ENCODE measurements at regions not wholly inside any gene's neighbourhood (a gene's known extent, or its start where the extent isn't known, plus 50 kb on each side); places are given as distances from the start of the nearest gene placed in this dataset.
"Not testable (repeated sequence)": the region's sequence is repeated elsewhere in the genome, so short reads cannot be mapped to it uniquely, and the experiment has no call there.

GRCh38 chr1:143691400-143691891 lies 280.3 kb downstream of the FAM72C start:
- Histone ChIP-seq H3K4me3 (ENCODE audit: low read depth in 1 of 3, low read length in 3 of 3) (no peak overlapping the region), H3K27me3 (ENCODE audit: control insufficient read depth in 3 of 3, insufficient read depth in 3 of 3, low read length in 3 of 3) (peaks cover 2 to 24% (median 16%) of the 10 kb centered on the region in 3 donors), H3K36me3 (ENCODE audit: control insufficient read depth in 3 of 3, insufficient read depth in 2 of 3, low read depth in 1 of 3, low read length in 3 of 3) (no peaks in the 10 kb centered on the region), H3K4me1 (ENCODE audit: control insufficient read depth in 3 of 3, insufficient read depth in 2 of 3, low read depth in 1 of 3, low read length in 2 of 3) (no peaks in the 10 kb centered on the region), H3K9me3 (ENCODE audit: control insufficient read depth in 2 of 2, insufficient read depth in 1 of 2, low read depth in 1 of 2, low read length in 1 of 2) (no peaks in the 10 kb centered on the region), H3K27ac (ENCODE audit: low read depth in 1 of 3, low read length in 2 of 3) (no peak overlapping the region)
- WGBS, 3 donors, result 11 to 30% (median 22%) methylated on average over 26 to 27 of the region's 27 CpGs
- no peak for FAIRE-seq
- DNase-seq, result no peak

GRCh38 chr1:143689781-143690180 lies 282.0 kb downstream of the FAM72C start:
- Histone ChIP-seq H3K4me3 (ENCODE audit: low read depth in 1 of 3, low read length in 3 of 3) (no peak overlapping the region), H3K27me3 (ENCODE audit: control insufficient read depth in 3 of 3, insufficient read depth in 3 of 3, low read length in 3 of 3) (peaks cover 2 to 23% (median 16%) of the 10 kb centered on the region in 3 donors), H3K36me3 (ENCODE audit: control insufficient read depth in 3 of 3, insufficient read depth in 2 of 3, low read depth in 1 of 3, low read length in 3 of 3) (no peaks in the 10 kb centered on the region), H3K4me1 (ENCODE audit: control insufficient read depth in 3 of 3, insufficient read depth in 2 of 3, low read depth in 1 of 3, low read length in 2 of 3) (no peaks in the 10 kb centered on the region), H3K27ac (ENCODE audit: low read depth in 1 of 3, low read length in 2 of 3) (no peak overlapping the region), H3K9me3 (ENCODE audit: control insufficient read depth in 2 of 2, insufficient read depth in 1 of 2, low read depth in 1 of 2, low read length in 1 of 2) (no peaks in the 10 kb centered on the region)
- FAIRE-seq (no peak), DNase-seq (no peak)
- WGBS, 3 donors, result 59 to 70% (median 63%) methylated on average over 4 of the region's 4 CpGs

GRCh38 chr1:143680304-143680703 lies 291.5 kb downstream of the FAM72C start:
- 87 to 88% (median 88%) methylated on average over 14 of the region's 14 CpGs for WGBS, 3 donors
- FAIRE-seq, result no peak
- no peak overlapping the region for H3K4me3 ChIP-seq (ENCODE audit: low read depth in 1 of 3, low read length in 3 of 3)
- DNase-seq, result no peak
- H3K9me3 ChIP-seq (ENCODE audit: control insufficient read depth in 2 of 2, insufficient read depth in 1 of 2, low read depth in 1 of 2, low read length in 1 of 2), result no peaks in the 10 kb centered on the region
- no peak overlapping the region for H3K27ac ChIP-seq (ENCODE audit: low read depth in 1 of 3, low read length in 2 of 3)
- H3K4me1 ChIP-seq (ENCODE audit: control insufficient read depth in 3 of 3, insufficient read depth in 2 of 3, low read depth in 1 of 3, low read length in 2 of 3), result no peaks in the 10 kb centered on the region
- peaks cover 0 to 6% (median 0%) of the 10 kb centered on the region in 3 donors for H3K27me3 ChIP-seq (ENCODE audit: control insufficient read depth in 3 of 3, insufficient read depth in 3 of 3, low read length in 3 of 3)
- H3K36me3 ChIP-seq (ENCODE audit: control insufficient read depth in 3 of 3, insufficient read depth in 2 of 3, low read depth in 1 of 3, low read length in 3 of 3), result no peaks in the 10 kb centered on the region

GRCh38 chr1:143672983-143673382 lies 298.8 kb downstream of the FAM72C start:
- peaks cover 0 to 5% (median 0%) of the 10 kb centered on the region in 3 donors for H3K27me3 ChIP-seq (ENCODE audit: control insufficient read depth in 3 of 3, insufficient read depth in 3 of 3, low read length in 3 of 3)
- DNase-seq (no peak), FAIRE-seq (no peak)
- no peak overlapping the region for H3K4me3 ChIP-seq (ENCODE audit: low read depth in 1 of 3, low read length in 3 of 3)
- no peaks in the 10 kb centered on the region for H3K4me1 ChIP-seq (ENCODE audit: control insufficient read depth in 3 of 3, insufficient read depth in 2 of 3, low read depth in 1 of 3, low read length in 2 of 3)
- no peak overlapping the region for H3K27ac ChIP-seq (ENCODE audit: low read depth in 1 of 3, low read length in 2 of 3)
- 60 to 73% (median 67%) methylated on average over 2 of the region's 2 CpGs for WGBS, 3 donors
- H3K36me3 ChIP-seq (ENCODE audit: control insufficient read depth in 3 of 3, insufficient read depth in 2 of 3, low read depth in 1 of 3, low read length in 3 of 3), result no peaks in the 10 kb centered on the region
- H3K9me3 ChIP-seq (ENCODE audit: control insufficient read depth in 2 of 2, insufficient read depth in 1 of 2, low read depth in 1 of 2, low read length in 1 of 2), result no peaks in the 10 kb centered on the region

DNA sequence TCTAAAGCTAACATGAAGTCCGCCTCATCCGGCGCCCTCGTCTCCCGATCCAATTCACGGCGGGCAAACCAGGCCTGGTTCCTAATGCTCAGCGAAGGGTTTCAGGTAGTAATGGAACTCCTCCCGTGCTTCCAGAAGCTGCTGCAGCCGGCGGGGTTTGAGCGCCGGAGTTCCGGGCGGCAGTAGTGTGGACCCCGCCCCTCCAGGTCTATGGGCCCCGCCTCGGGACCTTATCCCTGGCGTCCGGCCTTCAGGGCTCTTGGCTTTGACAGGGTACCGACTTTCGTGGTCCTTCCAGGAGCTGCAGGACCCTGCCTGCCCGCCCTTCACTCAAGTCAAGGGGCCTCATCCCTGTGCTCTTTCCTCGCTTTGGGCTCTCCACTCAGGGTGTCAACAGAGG lies 304.1 kb downstream of the FAM72C start:
- no peaks in the 10 kb centered on the region for H3K36me3 ChIP-seq (ENCODE audit: control insufficient read depth in 3 of 3, insufficient read depth in 2 of 3, low read depth in 1 of 3, low read length in 3 of 3)
- FAIRE-seq (no peak), DNase-seq (no peak)
- H3K9me3 ChIP-seq (ENCODE audit: control insufficient read depth in 2 of 2, insufficient read depth in 1 of 2, low read depth in 1 of 2, low read length in 1 of 2), result no peaks in the 10 kb centered on the region
- H3K4me3 ChIP-seq (ENCODE audit: low read depth in 1 of 3, low read length in 3 of 3), result no peak overlapping the region
- H3K4me1 ChIP-seq (ENCODE audit: control insufficient read depth in 3 of 3, insufficient read depth in 2 of 3, low read depth in 1 of 3, low read length in 2 of 3), result no peaks in the 10 kb centered on the region
- H3K27me3 ChIP-seq (ENCODE audit: control insufficient read depth in 3 of 3, insufficient read depth in 3 of 3, low read length in 3 of 3), result peaks cover 0 to 25% (median 0%) of the 10 kb centered on the region in 3 donors
- no peak overlapping the region for H3K27ac ChIP-seq (ENCODE audit: low read depth in 1 of 3, low read length in 2 of 3)
- 24 to 60% (median 44%) methylated on average over 24 of the region's 24 CpGs for WGBS, 3 donors

GRCh38 chr1:143666851-143667250 lies 304.9 kb downstream of the FAM72C start:
- Histone ChIP-seq H3K27me3 (ENCODE audit: control insufficient read depth in 3 of 3, insufficient read depth in 3 of 3, low read length in 3 of 3) (peaks cover 0 to 26% (median 3%) of the 10 kb centered on the region in 3 donors), H3K4me1 (ENCODE audit: control insufficient read depth in 3 of 3, insufficient read depth in 2 of 3, low read depth in 1 of 3, low read length in 2 of 3) (no peaks in the 10 kb centered on the region), H3K4me3 (ENCODE audit: low read depth in 1 of 3, low read length in 3 of 3) (no peak overlapping the region), H3K36me3 (ENCODE audit: control insufficient read depth in 3 of 3, insufficient read depth in 2 of 3, low read depth in 1 of 3, low read length in 3 of 3) (no peaks in the 10 kb centered on the region), H3K27ac (ENCODE audit: low read depth in 1 of 3, low read length in 2 of 3) (no peak overlapping the region), H3K9me3 (ENCODE audit: control insufficient read depth in 2 of 2, insufficient read depth in 1 of 2, low read depth in 1 of 2, low read length in 1 of 2) (no peaks in the 10 kb centered on the region)
- 77 to 87% (median 85%) methylated on average over 8 of the region's 8 CpGs for whole genome bisulfite sequencing, 3 donors
- FAIRE-seq, result no peak
- no peak for DNase-seq

- Histone ChIP-seq H3K36me3 (ENCODE audit: control insufficient read depth in 3 of 3, insufficient read depth in 2 of 3, low read depth in 1 of 3, low read length in 3 of 3) (no peaks in the 10 kb centered on the region), H3K27ac (ENCODE audit: low read depth in 1 of 3, low read length in 2 of 3) (no peak overlapping the region), H3K9me3 (ENCODE audit: control insufficient read depth in 2 of 2, insufficient read depth in 1 of 2, low read depth in 1 of 2, low read length in 1 of 2) (no peaks in the 10 kb centered on the region), H3K4me3 (ENCODE audit: low read depth in 1 of 3, low read length in 3 of 3) (no peak overlapping the region), H3K27me3 (ENCODE audit: control insufficient read depth in 3 of 3, insufficient read depth in 3 of 3, low read length in 3 of 3) (peaks cover under 1 to 38% (median 12%) of the 10 kb centered on the region in 3 donors), H3K4me1 (ENCODE audit: control insufficient read depth in 3 of 3, insufficient read depth in 2 of 3, low read depth in 1 of 3, low read length in 2 of 3) (no peaks in the 10 kb centered on the region)
- DNase-seq (no peak), FAIRE-seq (no peak)
- 54 to 67% (median 56%) methylated on average over 9 of the region's 9 CpGs for WGBS, 3 donors
Measured at GRCh38 chr1:143665606-143666005, 306.2 kb downstream of the FAM72C start.

DNA sequence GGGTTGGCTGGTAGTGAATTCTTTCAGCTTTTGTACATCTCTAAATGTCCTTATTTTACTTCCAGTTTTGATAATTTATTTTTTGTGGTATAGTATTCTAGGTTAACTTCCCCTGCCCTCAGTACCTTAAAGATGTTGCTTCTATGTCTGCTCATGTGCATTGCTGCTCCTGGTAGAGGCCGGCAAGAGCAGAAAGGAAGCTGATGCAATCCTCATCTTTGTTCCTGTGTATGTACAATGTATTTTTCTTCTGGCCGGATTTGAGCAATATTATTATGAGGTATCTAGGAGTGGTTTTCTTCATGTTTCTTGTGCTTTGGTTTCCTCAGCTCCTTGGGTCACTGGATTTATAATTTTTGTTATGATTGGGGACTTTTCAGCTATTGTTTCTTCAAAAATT lies 308.7 kb downstream of the FAM72C start:
- H3K27me3 ChIP-seq (ENCODE audit: control insufficient read depth in 3 of 3, insufficient read depth in 3 of 3, low read length in 3 of 3), result peaks cover 5 to 46% (median 16%) of the 10 kb centered on the region in 3 donors
- H3K4me3 ChIP-seq (ENCODE audit: low read depth in 1 of 3, low read length in 3 of 3); H3K9me3 ChIP-seq (ENCODE audit: control insufficient read depth in 2 of 2, insufficient read depth in 1 of 2, low read depth in 1 of 2, low read length in 1 of 2); H3K4me1 ChIP-seq (ENCODE audit: control insufficient read depth in 3 of 3, insufficient read depth in 2 of 3, low read depth in 1 of 3, low read length in 2 of 3); H3K36me3 ChIP-seq (ENCODE audit: control insufficient read depth in 3 of 3, insufficient read depth in 2 of 3, low read depth in 1 of 3, low read length in 3 of 3); DNase-seq; FAIRE-seq; H3K27ac ChIP-seq (ENCODE audit: low read depth in 1 of 3, low read length in 2 of 3): not testable (repeated sequence)
- 48 to 53% (median 48%) methylated on average over 2 of the region's 2 CpGs for WGBS, 3 donors

- Histone ChIP-seq H3K36me3 (ENCODE audit: control insufficient read depth in 3 of 3, insufficient read depth in 2 of 3, low read depth in 1 of 3, low read length in 3 of 3) (no peaks in the 10 kb centered on the region), H3K27me3 (ENCODE audit: control insufficient read depth in 3 of 3, insufficient read depth in 3 of 3, low read length in 3 of 3) (peaks cover 5 to 39% (median 16%) of the 10 kb centered on the region in 3 donors), H3K4me1 (ENCODE audit: control insufficient read depth in 3 of 3, insufficient read depth in 2 of 3, low read depth in 1 of 3, low read length in 2 of 3) (no peaks in the 10 kb centered on the region), H3K9me3 (ENCODE audit: control insufficient read depth in 2 of 2, insufficient read depth in 1 of 2, low read depth in 1 of 2, low read length in 1 of 2) (no peaks in the 10 kb centered on the region), H3K27ac (ENCODE audit: low read depth in 1 of 3, low read length in 2 of 3) (no peak overlapping the region), H3K4me3 (ENCODE audit: low read depth in 1 of 3, low read length in 3 of 3) (no peak overlapping the region)
- DNase-seq (no peak), FAIRE-seq (no peak)
- WGBS, 3 donors, result 5 to 18% (median 14%) methylated on average over 46 to 47 of the region's 47 CpGs
Measured at GRCh38 chr1:143661418-143662101, 310.2 kb downstream of the FAM72C start.
